Adrenal gland (tissue), 9 donors: ENCODE measurements at regions not wholly inside any gene's neighbourhood (a gene's known extent, or its start where the extent isn't known, plus 50 kb on each side); places are given as distances from the start of the nearest gene placed in this dataset.

Source experiments
- DNase-seq, 7 donors: peaks; one replicate each; pipeline ENCODE4 v3.0.0-alpha.2; 2019 to 2020
- H3K27ac ChIP-seq, 5 donors: fragments of 200-600 bp; sonication (generic) in 4 of 5; 1 replicate in 3 of 5; 2 replicates in 2 of 5; pipeline versions ENCODE4 v1.5.1 to v1.8.0; 2016 to 2020; ENCODE audit warnings: mild to moderate bottlenecking in 1 of 5
- H3K27me3 ChIP-seq: fragments of 200-600 bp; 2 replicates; pipeline ENCODE4 v1.8.0; 2021
- H3K36me3 ChIP-seq, 2 donors: fragments of 200-600 bp; replicated peaks in 1 of 2; 1 replicate in 1 of 2; 2 replicates in 1 of 2; pipeline versions ENCODE4 v1.5.1 to v1.8.0; 2018 to 2022
- H3K4me1 ChIP-seq, 2 donors: fragments of 200-600 bp; replicated peaks in 1 of 2; 1 replicate in 1 of 2; 2 replicates in 1 of 2; pipeline versions ENCODE4 v1.5.1 to v1.8.0; 2018 to 2021
- H3K4me3 ChIP-seq, 4 donors: fragments of 200-600 bp; sonication (generic) in 3 of 4; one replicate each; pipeline ENCODE4 v1.5.1; 2016 to 2018
- H3K9me3 ChIP-seq, 3 donors: fragments of 200-600 bp; sonication (generic) in 1 of 3; replicated peaks in 1 of 3; 1 replicate in 2 of 3; 2 replicates in 1 of 3; pipeline versions ENCODE4 v1.5.1 to v1.8.0; 2016 to 2021
- CTCF ChIP-seq, 6 experiments: fragments of 450-650 bp in 4 of 6; fragments of 200-600 bp in 2 of 6; sonication (generic) in 1 of 6; IDR thresholded peaks; 1 replicate in 5 of 6; 2 replicates in 1 of 6; pipeline versions ENCODE4 v1.5.1 to v1.8.0; 2016 to 2021; ENCODE audit warnings: antibody characterized with exemption in 6 of 6, mild to moderate bottlenecking in 2 of 6, moderate library complexity in 1 of 6
- POLR2A ChIP-seq, 2 donors: fragments of 450-650 bp; IDR thresholded peaks; one replicate each; pipeline ENCODE4 v1.6.1; 2017; ENCODE audit warnings: antibody characterized with exemption in 2 of 2, mild to moderate bottlenecking in 2 of 2, moderate library complexity in 1 of 2
- WGBS, 4 donors: extraction: QIAGEN DNeasy Blood & Tissue Kit in 2 of 4; methylation state at CpG; one replicate each; pipeline versions ENCODE4 v1.1.5 to v1.1.7; 2013 to 2017; 5-methylcytosine and 5-hydroxymethylcytosine counted together
- intact Hi-C, 2 donors: fragments of 100-400 bp; cut with DNase I; formaldehyde crosslinking; loops; one replicate each; pipeline versions ENCODE4 v1.14.1 to v1.15.0; 2022 to 2023
- donor health status: healthy with polysubstance abuse.
- donor health status: Bipolar disorder and iron deficiency.
- donor health status: DM: yes; HTN: yes; CAD: no.
- donor health status: DM: no; HTN: no; CAD: no.
- donor health status: DM: no; HTN: no; CAD: no.

GRCh38 chr1:36708587-36708986 lies 225.9 kb upstream of the CSF3R start:
- Histone ChIP-seq H3K27ac (no peak overlapping the region), H3K9me3 (no peaks in the 10 kb centered on the region), H3K36me3 (no peaks in the 10 kb centered on the region), H3K27me3 (peaks cover 15% of the 10 kb centered on the region), H3K4me1 (no peaks in the 10 kb centered on the region), H3K4me3 (no peak overlapping the region)
- WGBS, 4 donors = 71 to 89% (median 74%) methylated on average over 1 to 7 of the region's 7 CpGs
- intact Hi-C loops = loop anchor here in 1 of 2 donors (10.0 kb wide), 1 partner anchor 726 kb away; no protein-coding TSS in a partner anchor
- TF ChIP-seq CTCF (IDR thresholded peaks at IDR 0.05) (no peak), POLR2A (IDR thresholded peaks at IDR 0.05) (no peak)
- DNase-seq = no peak

DNA sequence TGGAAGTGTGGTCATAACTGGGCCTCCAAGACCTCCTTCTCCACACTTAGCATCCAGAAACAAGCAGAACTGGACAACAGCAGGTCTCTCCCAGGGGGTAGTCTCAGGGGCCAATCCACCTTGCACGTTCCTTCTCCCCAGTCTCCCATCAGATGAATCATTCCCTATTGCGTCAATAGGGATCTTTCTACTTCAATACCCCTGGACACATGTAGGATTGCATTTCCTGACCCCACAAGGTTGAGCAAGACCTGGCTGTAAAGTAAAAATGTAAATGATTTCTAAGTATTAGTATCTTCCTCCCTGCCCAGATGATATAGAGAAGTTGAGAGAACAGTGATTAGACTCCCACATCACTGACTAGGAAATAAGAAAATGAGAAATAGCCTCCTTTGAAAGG lies 224.5 kb upstream of the CSF3R start:
- Histone ChIP-seq H3K4me1 (no peaks in the 10 kb centered on the region), H3K36me3 (no peaks in the 10 kb centered on the region), H3K27ac (no peak overlapping the region), H3K4me3 (no peak overlapping the region), H3K9me3 (no peaks in the 10 kb centered on the region), H3K27me3 (peaks cover 7% of the 10 kb centered on the region)
- TF ChIP-seq POLR2A (IDR thresholded peaks at IDR 0.05) (no peak), CTCF (IDR thresholded peaks at IDR 0.05) (no peak)
- WGBS, 4 donors = 60 to 83% (median 65%) methylated on average over 2 of the region's 2 CpGs
- DNase-seq = no peak
- intact Hi-C loops = loop anchor here in 1 of 2 donors (10.0 kb wide), 1 partner anchor 728 kb away; no protein-coding TSS in a partner anchor

DNA sequence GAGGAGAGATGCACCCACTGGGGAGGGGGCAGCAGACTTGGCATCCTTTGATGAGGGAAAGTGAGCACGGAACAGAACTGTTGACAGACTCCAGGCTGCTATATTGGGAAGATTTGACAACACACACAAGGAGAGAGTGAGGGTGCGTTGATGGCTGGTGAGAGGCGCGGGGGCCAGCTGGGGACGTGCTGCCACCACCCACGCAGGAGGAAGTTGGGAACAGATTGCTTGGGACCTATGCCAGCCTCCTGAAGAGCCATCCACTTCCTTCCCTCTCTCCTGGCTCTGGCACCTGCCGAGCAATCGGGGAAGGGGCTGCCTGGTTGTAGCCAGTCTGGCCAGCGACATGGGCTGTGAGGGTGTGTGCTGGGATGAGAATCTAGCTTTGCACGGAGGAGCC lies 223.7 kb upstream of the CSF3R start:
- WGBS, 4 donors = 46 to 56% (median 53%) methylated on average over 7 to 10 of the region's 10 CpGs
- no peak for DNase-seq

DNA sequence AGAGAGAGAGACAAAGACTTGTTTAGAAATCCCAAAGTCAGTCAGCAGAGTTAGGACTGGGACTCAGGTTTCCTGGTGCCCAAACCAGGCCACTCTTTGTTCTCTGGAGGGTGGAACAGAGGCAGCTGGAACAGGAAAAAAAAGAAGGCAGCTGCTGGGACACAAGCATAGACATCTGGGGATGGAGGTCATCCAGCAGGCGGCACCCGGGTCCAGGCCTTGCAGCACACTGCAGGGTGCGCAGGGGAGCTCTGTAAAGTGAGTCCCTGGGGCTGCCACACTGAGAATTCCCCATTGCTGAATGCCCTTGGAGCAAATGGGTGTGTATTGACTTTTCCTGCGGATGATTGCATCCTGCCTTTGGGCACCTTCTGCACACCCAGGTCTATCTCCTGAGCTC lies 222.9 kb upstream of the CSF3R start:
- WGBS, 4 donors = 28 to 61% (median 55%) methylated on average over 4 of the region's 4 CpGs
- Histone ChIP-seq H3K4me1 (no peaks in the 10 kb centered on the region), H3K9me3 (no peaks in the 10 kb centered on the region), H3K27me3 (peaks cover 7% of the 10 kb centered on the region), H3K4me3 (no peak overlapping the region), H3K36me3 (no peaks in the 10 kb centered on the region), H3K27ac (no peak overlapping the region)
- DNase-seq = no peak
- no peak for TF ChIP-seq CTCF (IDR thresholded peaks at IDR 0.05)
- TF ChIP-seq POLR2A (IDR thresholded peaks at IDR 0.05) = no peak
- intact Hi-C loops = loop anchor here in 1 of 2 donors (10.0 kb wide), 1 partner anchor 729 kb away; no protein-coding TSS in a partner anchor

More for the DNA sequence above, 223.7 kb upstream of the CSF3R start:
- Histone ChIP-seq H3K4me3 (no peak overlapping the region), H3K4me1 (no peaks in the 10 kb centered on the region), H3K9me3 (no peaks in the 10 kb centered on the region), H3K36me3 (no peaks in the 10 kb centered on the region), H3K27me3 (peaks cover 7% of the 10 kb centered on the region), H3K27ac (no peak overlapping the region)
- no peak for TF ChIP-seq POLR2A (IDR thresholded peaks at IDR 0.05)
- no peak for TF ChIP-seq CTCF (IDR thresholded peaks at IDR 0.05)
- intact Hi-C loops = loop anchor here in 1 of 2 donors (10.0 kb wide), 1 partner anchor 728 kb away; no protein-coding TSS in a partner anchor
